ENCODE measurements at regions not wholly inside any gene's neighbourhood (a gene's known extent, or its start where the extent isn't known, plus 50 kb on each side); places are given as distances from the start of the nearest gene placed in this dataset.

DNA sequence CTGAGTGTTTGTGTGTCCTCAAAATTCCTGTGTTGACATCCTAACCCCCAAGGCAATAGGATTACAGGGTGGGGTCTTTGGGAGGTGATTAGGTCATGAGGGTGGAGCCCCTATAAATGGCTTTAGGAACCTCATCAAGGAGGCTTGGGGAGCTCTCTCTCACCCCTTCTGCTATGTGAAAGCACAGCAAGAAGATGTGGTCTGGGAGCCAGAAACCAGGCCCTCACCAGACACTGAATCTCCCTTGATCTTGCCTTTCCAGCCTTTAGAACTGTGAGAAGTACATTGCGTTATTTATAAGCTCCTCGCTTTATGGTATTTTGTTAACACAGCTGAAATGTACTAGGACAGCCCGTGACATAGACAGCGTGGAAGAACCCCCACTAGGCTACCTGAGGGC, 712.0 kb upstream of the SGCG start:
- no peak for DNase-seq

DNA sequence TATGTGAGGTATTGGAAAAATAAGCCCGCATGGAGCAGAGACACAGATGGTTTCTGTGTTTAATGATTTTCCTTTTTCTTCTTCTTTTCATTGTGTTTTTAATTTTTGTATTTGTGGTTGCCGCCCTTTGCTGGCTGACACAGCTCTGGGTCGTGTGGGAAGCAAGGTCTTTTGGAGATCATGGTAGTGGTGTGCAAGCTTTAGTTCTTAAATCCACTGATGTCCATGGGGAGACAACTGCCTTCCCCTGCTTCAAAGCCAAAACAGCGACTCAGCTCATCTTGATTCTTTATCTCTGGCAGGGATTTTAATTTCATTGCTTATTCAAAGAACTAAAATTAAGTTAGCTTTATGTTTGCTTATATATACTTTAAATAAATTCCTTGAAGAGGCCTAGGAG, 711.3 kb upstream of the SGCG start:
- no peak for DNase-seq

DNA sequence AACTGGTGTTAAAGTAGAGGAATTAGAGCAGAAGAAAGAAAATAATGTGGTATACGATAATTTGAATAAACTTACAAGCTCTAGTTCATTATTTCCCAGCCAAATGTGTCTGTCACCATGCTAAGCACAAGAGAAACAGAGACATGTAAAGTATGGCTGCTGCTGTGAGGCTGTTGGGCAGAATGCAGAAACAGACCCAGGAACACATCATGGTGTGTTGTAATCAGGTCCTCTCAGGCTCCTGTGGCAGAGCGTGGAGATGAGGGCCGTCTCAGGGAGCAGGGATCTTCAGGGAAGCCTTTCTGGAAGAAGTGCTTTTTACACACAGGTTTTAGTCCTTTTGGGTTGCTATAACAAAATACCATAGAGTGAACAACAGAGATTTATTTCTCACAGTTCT, 710.7 kb upstream of the SGCG start:
- DNase-seq = no peak

DNA sequence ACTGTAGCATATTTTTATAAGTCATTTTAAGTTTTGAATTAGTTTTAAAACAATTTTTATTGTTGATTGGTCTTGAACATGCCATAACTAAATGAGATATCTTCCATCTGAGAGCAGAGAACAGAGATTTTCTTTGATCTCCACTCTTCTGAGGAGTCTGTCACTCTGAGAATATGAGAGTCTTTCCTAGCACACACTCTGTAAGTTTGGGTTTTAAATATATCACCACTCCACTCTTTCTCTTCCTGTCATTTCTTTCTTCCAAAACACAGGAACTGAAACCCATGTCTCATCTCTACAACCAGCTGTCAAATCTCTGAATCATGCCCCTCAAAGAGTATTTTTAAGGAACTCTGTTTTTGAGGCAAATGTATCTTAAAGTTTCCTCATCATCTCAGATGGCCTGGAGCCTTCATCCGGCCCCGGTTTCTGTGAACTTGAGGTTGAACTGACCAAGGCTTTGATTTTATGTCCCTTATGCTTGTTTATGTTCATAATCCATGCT, 698.2 kb upstream of the SGCG start:
- DNase-seq = no peak

DNA sequence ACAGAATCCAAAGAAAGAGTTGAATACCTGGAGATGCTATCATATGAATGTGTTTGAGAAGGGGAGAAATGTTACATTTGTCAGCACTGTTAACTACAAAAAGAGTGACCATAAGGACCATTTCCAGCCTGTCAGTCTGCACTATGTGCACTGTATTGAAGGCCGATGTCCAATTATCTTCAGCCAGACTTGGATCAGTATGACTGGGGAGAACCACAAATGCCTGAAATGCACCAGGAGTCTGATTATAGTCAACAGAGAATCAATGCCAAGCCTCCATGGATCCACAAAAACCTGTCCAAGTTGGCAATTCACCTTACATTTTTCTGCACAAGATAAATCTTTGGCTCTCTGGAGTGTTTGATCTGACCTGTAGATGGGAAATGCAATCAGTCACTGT, 697.5 kb upstream of the SGCG start:
- no peak for DNase-seq

DNA sequence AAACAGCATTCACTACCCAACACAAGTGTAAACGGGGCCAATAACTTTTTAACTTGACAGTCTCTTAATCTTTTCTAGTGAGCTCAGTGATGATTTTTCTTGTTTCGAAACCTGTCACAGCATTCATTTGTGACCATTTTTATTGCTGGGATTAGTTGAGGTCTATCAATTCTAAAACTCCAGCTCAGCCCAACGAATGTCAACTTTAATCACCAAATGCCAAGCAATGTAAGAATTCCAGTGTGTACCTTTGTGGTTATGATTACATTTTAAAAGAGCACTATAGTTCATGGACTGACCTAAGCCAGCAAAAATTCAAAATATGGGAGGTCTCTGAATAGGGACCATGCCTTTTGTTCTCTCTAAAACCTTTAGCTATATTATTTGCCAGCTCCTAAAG, 694.3 kb upstream of the SGCG start:
- no peak for DNase-seq

DNA sequence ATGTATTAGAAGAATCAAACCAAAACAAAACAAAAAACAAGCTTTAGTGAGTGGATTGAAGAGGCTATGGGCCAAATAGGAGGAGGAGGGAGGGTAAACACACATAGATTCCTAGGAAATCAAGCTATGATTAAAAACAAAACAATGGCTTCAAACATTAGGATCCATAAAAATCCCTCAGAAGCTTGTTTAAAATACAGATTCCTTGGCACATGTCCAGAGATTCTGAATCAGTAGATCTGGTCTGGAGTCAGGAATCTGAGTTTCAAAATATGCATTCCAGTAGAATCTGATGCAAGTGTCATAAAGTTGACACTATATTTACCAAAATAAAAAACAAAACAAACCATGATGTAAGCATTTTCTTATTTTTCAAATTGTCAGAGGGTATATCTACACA, 692.8 kb upstream of the SGCG start:
- no peak for DNase-seq

DNA sequence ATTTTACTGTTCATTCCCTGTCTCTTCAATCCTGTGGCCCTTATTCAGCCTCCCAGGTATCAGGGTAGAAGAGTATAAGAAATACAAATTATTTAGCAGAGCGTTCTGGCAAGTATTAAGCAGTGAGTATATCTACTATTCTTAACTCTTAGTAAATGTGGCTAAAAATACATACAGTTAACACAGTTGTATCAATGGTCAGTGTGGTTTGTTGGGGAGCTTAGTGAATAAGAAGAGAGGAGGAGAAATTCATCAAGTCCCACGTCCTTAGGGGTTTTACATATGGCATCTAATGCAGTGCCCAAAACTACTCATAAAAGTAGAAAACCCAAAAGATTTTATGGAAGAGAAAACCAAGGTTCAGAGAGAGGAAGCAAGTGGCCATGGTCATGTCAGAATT, 691.0 kb upstream of the SGCG start:
- DNase-seq = no peak

DNA sequence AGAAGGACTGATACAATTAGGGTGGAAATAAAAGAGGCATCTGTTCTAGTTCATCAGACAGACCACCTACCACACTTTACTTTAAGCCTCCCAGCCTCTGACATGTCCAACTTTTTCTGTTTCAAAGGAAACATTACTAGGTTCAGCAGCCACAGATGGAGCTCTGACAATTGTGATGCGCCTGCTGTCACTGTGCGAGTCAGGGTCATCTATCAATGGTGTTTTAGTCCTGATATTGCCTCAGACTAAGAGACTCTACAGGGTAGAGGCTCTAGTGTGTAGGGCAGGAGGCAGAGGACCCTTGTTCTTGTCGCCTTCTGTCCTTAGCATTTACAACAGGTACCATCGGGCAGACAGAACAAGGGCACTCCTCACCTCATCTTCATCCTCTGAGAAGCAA, 685.0 kb upstream of the SGCG start:
- DNase-seq = no peak

DNA sequence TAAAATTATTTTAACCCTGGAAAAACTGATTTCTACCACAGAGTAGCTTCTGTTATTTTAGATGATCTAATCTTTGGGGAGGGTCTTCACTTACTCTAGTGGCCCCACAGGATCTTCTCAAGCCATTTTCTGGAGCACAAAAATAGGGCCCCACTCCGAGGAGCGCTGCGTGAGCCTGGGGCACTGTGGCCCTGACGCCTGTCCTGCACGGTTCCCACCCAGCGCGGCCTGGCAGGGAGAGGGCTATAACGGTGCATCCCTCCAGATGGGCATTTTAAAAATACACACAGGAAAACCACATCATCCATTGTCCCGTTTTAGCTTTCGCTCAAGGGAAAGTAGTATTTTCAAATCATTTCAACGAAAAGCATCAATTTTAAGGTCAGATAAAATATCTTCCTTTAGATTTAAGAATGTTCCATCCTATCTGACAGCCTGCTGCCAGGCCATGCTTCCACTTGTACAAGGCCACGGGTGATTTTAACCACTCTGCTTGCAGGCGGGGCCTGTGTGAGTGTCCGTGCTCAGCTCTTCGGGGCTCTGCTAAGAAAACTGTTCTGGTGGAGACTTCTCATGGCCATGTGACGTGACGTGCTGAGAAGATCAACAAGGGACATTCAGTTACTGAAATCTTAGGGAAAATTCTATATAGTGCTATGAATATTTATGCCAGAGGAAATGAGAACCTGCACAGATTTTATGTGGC, 683.8 kb upstream of the SGCG start:
- DNase-seq = no peak

DNA sequence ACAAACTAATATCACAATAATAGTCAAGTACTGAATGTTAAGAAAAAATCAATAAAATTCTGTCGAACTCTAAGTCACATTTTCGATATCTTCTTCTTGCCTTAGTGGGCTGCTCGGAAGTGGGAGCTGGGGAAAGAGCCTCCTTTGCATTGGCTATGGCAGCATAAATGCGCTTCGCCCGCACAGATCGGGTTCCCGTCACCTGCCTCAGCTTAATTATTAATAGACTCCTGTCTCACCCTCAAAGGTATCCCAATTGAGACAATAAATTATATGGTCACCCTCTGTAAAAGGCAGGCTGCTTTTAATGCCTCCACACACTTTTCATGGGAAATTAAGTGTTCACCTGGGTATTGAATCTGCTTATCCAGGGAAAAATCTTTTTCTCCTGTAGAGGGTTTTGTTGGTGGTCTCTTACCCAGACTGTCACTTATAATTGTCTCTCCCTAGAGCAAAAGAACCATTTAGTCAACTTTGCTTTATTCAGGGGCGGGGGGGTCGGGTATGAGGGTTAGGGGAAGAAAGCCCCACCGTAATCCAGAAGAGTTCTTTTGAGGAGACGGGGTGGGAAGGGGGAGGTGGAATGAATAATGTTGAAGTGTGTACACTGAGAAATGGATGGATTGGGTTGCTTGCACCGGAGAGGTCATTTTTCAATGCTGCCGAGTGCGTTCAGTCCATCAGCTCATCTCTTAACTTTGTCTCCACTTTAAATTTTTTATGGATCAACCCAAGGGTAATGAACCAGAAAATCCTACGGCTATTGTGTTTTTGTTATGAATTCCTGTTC, 682.6 kb upstream of the SGCG start:
- no peak for DNase-seq

DNA sequence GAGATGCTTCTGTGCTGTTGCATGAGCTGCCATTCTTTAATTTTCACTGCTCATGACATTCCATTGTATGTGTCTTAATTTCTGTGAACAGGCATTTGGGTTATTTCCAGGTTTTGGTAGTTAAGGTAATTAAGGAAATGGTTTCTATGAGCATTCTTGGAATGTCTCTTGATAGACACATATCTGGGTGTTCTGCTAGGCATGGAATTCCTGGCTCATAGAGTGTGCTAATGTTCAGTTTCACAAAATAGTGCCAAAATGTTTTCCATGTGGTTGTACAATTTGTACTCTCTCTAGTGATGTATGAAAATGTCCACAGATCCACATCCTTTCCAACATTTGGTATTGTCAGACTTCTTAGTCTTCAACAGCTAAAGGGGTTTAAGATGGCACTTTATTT, 680.9 kb upstream of the SGCG start:
- DNase-seq = no peak

DNA sequence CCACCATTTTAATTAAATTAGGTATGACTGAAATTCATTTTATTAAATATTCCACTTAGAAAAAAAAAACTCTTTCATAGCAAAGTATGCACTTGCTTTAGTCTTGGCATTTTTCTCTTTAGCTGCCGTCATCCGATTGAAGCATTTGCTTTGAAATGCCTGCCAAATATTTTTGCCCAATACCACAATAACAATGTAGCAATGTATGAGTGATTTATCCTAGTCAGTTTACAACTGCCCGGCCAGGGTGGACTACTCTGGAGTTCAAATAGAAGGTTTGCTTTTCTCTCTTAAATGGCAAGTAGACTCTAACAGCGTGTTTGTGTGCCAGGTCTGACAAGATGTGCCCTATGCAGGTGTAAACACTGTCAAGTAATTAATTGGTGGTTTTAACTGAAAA, 675.3 kb upstream of the SGCG start:
- DNase-seq = no peak

DNA sequence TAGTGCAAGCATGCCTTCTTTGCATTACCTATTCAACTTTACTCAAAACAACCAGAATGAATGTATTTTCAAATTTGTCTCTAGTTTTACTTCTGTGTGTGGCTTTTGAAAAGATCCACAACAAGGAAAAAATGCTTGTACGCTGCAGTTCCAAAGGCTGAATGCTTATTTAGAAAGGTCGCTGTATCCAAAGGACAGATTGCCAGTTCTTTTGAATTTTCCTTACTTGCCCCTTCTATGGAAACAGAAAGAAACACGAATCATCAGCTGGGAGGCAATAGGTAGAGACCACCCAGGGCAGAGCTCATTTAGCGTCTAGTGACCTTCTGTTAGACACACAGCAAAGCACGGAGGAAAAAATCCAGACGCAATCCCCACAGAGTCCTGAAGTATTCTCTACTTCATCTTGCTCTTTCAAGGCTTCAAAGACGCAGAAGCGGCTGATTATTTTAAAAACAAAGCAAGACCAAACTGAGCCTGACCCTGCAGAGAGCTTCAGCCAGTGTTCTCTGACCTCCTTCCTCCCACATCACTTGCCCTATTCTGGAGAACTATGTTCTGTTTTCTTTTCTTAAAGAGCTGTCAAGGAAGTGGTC, 674.6 kb upstream of the SGCG start:
- no peak for DNase-seq

DNA sequence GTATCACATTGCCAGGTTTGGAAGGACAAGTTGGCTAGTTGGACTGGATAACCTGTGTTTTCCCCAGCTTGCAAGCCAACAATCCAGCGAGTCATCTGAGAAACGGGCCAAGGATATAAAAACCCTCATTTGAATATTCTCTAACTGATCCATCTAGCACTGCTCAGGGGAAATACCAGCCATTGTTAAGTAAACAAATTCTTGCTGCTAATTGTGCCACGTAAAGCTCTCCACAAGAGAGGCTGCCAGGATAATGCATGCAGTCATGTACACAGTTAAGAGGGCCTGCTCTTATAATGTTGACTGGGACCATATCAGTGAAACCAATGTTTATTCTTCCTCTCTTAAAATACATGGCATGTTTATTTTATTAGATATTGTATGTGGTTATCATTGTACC, 663.2 kb upstream of the SGCG start:
- DNase-seq = no peak

DNA sequence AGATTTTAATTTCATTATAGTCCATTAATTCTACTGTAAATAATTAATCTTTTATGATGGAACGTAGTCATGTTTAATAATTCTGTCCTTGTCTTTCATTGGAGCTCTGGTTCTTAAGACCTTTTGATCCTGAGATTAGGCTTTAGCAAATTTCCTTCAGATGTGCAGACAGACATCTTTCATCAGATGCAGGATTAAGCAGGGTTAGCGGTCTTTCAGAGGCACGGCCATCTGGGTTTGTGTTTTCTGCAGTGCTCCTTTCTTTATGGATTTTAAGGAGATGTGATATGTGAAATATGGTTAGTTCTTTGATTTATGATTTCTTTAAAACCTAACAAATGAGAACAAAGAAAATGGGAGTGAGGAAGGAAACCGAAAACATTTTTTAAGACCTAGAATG, 643.9 kb upstream of the SGCG start:
- no peak for DNase-seq

DNA sequence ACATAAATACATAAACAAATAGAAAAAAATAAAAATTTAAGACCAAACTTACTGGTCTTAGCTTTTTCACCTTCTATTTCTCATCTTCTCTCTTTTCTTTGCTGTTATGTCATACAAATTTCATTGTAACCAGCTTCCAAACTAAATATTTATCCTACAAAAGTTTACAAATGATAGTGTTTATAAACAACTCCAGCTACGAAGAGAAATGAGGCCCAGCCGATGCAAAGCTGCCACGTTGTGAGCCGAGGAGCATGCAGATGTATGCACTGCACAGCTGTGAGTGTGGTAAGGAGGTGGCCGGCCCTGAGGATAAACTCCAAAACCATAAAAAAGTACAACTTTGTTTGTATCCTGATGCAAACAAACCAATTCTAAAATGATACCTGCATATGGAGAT, 642.4 kb upstream of the SGCG start:
- no peak for DNase-seq

DNA sequence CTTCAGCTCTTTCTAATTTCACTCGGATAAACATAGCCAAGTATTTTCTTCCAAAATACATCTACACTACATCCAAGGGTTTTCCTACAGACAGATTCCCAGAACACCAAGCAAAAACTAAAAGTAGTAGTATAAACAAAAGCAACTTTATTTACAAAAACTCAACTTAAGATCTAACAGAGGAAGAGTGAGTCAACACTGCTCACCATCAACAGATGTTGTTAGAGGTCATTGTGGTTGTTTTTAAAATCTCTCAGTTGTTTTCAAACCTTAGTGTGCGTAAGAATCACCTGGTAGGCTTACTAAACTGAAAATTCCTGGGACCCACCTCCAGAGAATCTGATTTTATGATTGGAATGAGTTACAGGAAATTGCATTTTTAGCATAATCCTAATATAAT, 631.7 kb upstream of the SGCG start:
- no peak for DNase-seq

DNA sequence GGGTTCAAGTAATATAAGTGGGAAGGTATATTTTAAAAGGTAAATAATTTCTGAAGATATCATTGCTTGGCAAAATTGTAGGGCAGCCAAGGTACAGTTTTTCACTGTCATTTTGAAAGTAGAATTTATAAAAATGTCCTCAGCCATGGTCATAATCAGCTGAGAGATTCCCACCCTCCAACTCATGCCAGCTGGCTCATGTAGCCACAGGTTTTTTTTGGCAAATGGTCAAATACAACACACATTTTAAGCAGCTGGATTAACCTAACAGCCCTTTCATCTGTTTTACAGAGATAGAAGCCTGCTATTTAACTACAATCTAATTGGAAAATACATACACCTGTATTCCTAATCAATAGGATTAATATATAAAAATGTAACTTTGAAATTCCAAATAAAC, 619.2 kb upstream of the SGCG start:
- DNase-seq = no peak

DNA sequence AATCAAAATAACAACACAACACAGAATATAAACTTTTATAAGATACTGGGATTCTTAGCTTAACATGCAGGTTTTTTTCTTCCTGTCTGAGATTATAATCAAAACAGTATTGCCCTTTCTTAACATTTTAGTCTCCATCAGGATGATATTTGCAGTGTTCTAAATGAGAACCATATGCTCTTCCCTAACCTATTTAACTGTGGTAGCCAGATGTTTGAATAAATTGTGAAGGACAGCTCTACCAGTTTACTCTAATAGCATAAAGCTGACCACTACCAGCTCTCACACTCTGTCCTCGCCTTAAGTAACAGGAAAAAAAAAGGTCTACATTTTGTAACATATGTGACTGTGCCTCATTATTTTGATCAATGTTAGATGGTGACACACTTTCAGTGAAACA, 618.7 kb upstream of the SGCG start:
- DNase-seq = no peak

DNA sequence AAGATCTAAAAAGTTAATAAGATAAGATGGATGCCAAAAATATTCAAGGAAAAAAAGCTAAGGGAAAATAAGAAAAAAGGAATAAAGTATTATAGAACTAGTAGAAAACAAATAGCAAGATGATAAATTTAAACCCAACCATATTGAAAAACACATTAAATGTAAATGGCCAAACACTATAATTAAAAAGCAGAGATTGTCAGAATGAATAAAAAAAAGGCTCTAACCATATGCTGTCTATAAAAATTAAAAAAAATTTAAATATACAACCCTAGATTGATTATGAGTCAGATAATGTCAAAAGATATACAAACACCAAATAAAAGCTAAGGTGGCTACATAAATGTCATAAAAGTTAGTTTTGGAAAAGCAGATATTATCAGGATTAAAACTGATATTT, 617.5 kb upstream of the SGCG start:
- DNase-seq = no peak

DNA sequence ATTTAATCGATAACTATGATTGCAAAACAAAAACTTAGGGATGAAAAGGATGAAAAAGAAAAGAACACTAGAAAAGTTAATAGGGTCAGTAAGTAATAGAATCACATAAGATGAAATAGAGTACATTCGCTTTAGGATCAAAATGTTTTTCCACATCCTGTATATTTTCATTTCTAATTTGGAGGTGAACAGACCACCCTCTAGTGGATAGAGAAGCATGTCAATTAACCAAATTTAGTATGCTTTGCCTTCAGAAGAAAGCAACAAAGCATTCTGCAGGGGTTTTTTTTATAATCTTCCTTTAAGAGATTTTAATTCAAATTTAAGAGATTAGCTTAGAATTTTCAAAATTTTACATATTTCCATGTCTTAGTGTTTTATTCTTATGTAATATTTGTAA, 611.0 kb upstream of the SGCG start:
- no peak for DNase-seq

DNA sequence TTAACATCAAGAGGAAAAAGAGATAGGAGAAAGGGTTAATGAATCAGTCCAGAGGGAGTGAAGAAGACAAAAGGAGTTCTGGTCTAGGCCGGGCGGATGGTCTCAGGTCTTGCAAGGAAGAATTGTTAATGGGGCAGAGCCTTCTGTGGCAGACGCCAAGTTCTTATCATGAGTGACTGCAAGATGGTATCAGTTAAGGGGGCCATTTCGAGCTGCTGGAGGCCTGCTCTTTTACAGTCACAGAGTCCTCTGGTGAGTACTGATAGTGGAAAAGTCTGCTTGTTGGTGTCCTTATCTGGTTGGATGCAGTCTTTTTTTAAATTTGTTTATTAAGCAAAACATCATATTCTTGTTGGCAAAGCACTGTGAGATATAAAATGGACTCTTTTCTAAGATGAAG, 590.9 kb upstream of the SGCG start:
- DNase-seq = no peak

DNA sequence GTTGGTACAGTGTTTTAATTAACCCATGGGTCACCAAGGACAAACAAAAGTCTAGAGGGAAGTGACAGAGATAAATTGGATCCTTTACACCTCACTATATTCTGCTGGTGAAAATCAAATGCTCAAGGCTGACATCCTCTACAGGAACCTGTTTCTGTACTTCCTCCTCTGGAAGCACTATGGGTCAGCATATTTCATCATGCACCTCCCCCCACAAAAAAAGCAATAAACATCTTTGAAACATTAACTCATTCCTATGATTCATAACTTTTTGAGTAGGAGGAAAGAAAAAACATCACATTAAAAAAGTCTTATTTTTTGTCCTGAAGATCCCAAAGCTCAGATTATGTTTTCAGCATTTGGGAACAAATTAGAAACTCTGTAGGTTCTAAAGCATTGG, 588.3 kb upstream of the SGCG start:
- no peak for DNase-seq
